OCI-M2 (cell line): ENCODE measurements at regions not wholly inside any gene's neighbourhood (a gene's known extent, or its start where the extent isn't known, plus 50 kb on each side); places are given as distances from the start of the nearest gene placed in this dataset.
A peak's percentile ranks its signal among the peaks of the same experiment; 100 is the strongest.

Experiments
- DNase-seq: peaks from one replicate; lab custom pipeline; 2025; ENCODE audit not compliant: unreplicated experiment; lab: John Stamatoyannopoulos, UW

DNA sequence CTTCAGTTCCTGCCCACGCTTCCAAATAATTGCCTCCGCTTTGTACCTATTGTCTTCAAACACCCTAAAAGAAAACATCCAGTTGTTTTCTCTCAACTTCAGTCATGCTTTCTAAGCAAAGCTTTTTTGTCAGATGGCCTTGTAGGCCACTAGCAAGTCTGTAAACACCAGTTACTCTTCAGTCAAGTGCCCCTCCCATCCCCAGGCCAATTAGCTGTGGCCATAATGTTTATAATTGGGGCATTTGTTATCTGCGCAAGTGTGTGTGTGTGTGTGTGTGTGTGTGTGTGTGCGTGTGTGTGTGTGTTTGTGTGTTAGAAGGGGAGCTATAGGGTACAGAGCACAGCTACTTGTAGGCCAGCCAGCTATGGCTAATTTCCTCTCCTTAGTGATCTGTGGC lies 272.4 kb upstream of the MARCKS start:
- no peak for DNase-seq

DNA sequence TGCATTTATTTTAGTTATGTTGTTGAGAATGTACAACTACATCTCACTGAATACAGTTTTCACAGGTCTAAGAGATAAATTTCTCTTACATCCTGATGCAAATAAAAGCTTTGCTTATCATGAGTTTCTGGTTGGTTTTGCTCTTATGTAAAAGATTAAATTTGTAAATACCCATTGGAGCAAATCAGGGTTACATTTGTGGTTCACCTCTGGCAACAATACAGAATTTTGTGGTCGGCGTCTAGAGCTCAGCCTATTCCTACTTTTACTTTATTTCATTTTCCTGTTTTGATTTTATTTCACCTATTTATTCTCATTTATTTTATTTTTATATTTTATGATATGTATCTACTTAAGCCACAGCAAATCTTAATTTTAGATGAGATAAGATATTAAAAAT lies 271.9 kb upstream of the MARCKS start:
- no peak for DNase-seq

GRCh38 chr6:113586413-113587077 lies 270.6 kb upstream of the MARCKS start:
- DNase-seq = no peak

DNA sequence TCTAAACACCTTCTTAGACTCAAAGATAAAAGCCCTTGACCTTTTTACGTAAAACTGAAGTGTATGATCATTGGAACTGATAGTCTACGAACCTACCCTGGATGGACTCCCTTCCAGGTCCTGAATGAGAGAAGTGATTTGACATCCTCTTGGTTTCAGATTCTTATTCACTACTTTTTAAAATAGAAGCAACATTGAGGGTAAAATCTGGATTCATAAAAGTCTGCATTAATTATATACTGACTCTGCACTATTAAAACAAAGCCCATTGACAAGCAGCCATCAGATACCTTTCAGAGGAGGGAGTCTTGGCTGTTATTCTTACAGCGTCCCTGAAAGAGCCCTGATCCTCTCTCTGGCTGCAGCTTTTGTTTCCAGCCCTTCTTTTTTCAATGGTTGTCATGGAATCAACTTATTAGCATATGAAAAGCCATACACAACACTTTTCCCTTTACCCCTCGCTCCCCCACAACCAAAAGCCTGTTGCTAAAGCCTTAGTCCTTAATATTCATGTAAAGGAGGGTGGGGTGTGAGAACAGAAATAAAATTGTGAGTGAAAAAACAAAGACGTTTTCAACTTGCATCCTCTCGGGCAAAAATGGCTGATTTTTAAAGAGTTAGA lies 270.0 kb upstream of the MARCKS start:
- no peak for DNase-seq

DNA sequence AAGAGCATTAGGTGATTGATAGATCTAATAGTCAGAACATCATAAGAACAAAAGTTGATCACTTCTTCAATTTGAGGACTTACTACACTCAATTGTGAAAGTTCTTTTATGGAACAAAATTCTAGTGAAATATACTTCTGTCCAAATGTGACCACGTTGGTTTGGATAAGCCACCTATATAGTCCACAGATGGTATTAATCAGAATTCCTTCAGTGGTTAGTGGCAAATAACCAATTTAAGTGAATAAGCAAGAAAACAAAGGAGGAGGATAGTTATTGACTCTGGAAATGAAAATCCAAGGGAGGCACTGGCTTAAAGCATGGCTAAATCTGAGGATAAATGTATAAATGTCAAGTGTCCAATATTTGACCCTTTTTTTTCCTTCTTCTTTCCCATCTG lies 268.5 kb upstream of the MARCKS start:
- no peak for DNase-seq

DNA sequence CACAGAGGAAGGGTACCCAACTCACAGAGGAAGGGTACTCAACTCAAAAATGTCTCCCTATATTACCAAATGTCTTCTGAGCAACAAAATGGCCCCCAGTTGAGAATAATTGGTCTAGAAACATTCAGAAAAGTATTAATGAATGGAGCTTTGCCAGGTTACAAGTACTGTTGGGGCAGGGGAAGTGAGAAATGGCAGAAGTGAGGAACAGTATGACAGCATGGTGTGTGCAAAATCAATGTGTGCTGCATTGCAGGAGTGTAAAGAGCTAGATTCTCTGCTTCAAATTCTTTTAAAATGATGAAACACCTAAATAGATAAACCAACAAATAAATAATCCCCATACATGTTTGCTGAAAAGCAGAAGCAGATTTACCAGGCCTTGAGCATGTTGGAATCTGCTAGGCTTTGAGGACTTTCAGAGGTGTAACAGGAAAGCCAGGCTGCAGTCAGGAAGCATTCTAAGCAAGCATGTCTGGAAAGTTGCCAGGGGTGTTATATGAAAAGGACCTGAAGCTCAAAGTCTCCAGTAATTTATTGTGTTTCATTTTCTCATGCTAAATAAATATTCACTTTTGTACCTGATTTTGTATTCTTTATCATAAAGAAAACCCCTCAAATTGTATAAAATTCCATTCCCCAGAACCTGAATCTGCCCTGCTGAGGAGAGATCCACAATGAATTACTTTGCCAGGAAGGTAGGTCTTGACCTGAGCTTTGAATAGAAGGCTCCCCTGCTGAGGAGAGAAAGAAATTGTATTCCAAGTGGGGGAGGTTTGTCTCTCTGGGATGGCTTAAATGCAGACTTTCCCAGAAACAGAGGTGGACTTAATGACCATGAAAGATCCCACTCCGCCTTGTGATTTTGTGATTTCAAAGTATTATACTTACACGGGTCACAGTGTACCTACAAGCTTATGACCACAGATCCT lies 265.0 kb upstream of the MARCKS start:
- DNase-seq = no peak

DNA sequence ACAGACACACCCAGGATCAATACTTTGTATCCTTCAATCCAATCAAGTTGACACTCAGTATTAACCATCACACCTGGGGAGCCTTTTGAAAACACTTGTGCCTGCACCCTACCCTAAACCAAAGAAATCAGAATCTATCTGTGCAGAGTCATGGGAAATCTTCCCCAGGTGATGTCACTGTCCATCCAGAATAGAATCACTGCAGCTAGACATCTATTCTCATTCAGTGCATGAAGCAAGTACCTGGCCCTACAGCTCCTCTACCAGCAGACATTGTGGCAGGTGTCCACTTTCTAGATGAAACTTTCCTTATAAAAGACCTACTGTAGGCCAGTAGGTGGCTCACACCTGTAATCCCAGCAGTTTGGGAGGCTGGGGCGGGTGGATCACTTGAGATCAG lies 262.4 kb upstream of the MARCKS start:
- DNase-seq = no peak

- no peak for DNase-seq
Observed at GRCh38 chr6:113595911-113596376, 261.2 kb upstream of the MARCKS start.

DNA sequence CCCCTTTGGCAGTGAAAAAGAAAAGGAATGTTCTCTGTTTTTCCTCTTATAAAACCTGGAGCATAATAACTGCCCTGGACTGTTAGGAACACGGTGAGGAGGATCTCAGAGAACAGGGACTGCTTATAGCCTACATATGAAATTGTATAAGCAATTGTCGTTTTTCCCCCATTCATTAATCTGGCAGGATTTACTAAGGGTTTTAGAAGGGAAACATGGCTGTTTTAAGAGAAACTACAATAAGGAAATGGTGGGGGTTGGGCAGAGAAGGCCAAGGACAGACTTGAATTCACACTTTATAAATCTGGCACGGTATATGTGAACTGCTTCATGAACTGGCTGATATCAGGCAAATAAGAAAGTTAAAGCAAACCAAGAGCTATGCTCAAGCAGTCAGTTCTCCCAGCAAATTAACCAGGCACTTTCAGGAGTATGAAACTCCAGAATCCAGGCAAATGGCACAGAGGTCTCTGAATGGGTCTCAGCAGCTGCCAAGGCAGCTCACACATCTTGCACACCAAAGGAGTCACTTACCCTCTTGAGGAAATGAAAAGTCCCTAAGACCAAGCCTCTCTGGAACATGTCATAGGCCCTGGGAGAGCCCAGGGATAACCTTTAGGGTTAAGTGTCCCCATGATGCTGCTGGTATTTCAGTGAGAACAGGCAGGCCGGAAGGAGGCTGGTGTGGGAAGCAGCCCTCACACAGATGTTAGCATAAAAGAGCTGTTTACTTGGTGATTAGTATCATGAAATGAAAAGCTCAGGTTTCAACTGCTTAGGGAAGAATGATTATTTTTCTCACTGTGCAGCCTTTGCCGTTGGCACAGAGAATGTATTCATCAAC lies 260.5 kb upstream of the MARCKS start:
- DNase-seq = no peak

DNA sequence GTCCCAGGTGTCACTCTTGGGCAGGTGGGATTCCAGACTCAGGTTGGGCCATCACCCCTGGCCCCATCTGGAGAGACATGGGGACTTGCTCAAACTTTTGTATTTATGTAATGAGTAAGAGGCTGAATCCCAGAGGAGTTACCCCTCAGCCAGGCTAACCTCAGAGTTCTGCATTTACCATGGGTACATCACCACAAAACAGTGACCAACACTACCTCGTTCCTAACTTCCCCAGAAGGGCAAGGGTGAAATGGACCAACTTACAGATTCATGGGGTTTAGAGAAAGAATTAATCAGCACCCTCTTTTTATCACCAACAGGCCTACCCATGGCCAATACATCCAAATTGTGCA lies 259.9 kb upstream of the MARCKS start:
- no peak for DNase-seq

DNA sequence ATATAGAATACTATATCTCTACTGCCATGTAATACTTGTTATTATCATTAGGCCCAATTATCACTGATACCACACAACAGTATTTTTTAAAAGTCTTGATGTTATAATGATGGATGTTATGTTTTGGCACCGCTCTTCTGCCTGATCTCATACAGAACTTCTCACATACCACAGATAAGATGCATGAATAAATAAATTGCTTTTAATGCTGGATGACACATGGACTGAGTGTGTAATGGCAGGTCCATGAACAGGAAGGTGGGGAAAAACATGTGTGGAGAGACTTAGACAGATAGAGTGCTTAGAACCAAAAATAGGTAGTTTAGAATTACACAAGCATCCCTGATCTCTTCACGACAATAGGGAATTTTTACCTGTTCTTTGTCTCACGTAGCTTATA lies 258.4 kb upstream of the MARCKS start:
- DNase-seq = no peak

DNA sequence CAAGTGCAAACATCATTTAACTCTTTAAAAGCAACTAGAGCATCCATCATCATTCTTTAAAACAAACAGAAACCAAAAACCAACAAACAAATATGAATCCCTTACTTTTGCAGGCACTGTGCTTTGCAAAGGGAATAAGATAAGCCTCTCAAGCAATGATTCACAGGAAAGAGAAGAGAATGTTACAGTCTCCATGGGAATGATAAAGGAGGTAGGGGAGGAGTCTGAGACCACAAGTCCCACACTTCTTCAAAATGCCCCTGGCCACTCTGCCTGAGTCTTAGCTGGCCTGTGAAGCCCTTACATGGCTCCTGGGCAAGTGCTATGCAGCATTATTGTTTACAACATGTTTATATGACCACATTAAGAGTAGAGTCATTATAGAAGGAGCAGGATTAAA lies 257.7 kb upstream of the MARCKS start:
- DNase-seq = peak; percentile 14

- no peak for DNase-seq
Observed at GRCh38 chr6:113600551-113601339, 256.4 kb upstream of the MARCKS start.

GRCh38 chr6:113607821-113608545 lies 249.2 kb upstream of the MARCKS start:
- DNase-seq = no peak

- no peak for DNase-seq
Observed at GRCh38 chr6:113610377-113610988, 246.7 kb upstream of the MARCKS start.

- DNase-seq = no peak
Observed at GRCh38 chr6:113616701-113617274, 240.4 kb upstream of the MARCKS start.

DNA sequence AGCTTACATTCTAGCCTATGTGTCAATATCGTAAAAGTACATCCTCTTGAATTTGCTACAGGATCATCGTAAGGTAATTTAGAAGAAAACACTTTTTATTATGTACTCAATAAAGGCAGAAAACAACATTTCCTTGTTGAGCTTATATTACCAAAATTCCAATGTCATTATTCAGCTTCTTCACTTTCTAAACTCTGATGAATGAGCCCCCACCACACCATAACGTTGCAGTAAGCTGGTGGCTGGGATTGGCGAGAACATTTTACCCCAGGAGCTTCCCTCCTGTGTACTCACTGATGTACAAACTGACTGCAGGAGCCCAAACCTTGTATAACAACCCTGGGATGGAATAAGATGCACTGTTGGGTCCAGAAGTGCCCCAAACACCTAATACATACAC lies 238.1 kb upstream of the MARCKS start:
- no peak for DNase-seq

- DNase-seq = no peak
Observed at GRCh38 chr6:113620386-113620785, 236.8 kb upstream of the MARCKS start.

- DNase-seq = no peak
Observed at GRCh38 chr6:113622254-113622653, 234.9 kb upstream of the MARCKS start.
